ENCODE measurements at regions not wholly inside any gene's neighbourhood (a gene's known extent, or its start where the extent isn't known, plus 50 kb on each side); places are given as distances from the start of the nearest gene placed in this dataset.

GRCh38 chr10:130234171-130234965 lies 98.2 kb downstream of the GLRX3 start:
- FAIRE-seq, result no peak
- no peak for TF ChIP-seq CTCF (IDR thresholded peaks at IDR 0.05; ENCODE audit: insufficient read depth, missing control alignments)
- DNase-seq (ENCODE audit: insufficient read length, low spot score), result no peak

GRCh38 chr10:130236711-130237110 lies 100.5 kb downstream of the GLRX3 start:
- FAIRE-seq (no peak), DNase-seq (ENCODE audit: insufficient read length, low spot score) (no peak)
- no peak for TF ChIP-seq CTCF (IDR thresholded peaks at IDR 0.05; ENCODE audit: insufficient read depth, missing control alignments)

- TF ChIP-seq CTCF (IDR thresholded peaks at IDR 0.05; ENCODE audit: insufficient read depth, missing control alignments), result no peak
- no peak for DNase-seq (ENCODE audit: insufficient read length, low spot score)
- no peak for FAIRE-seq
These were observed 104.2 kb downstream of the GLRX3 start for GRCh38 chr10:130240409-130240808.

GRCh38 chr10:130242513-130242912 lies 106.3 kb downstream of the GLRX3 start:
- no peak for TF ChIP-seq CTCF (IDR thresholded peaks at IDR 0.05; ENCODE audit: insufficient read depth, missing control alignments)
- DNase-seq (ENCODE audit: insufficient read length, low spot score) (no peak), FAIRE-seq (no peak)

- FAIRE-seq (no peak), DNase-seq (ENCODE audit: insufficient read length, low spot score) (no peak)
- no peak for TF ChIP-seq CTCF (IDR thresholded peaks at IDR 0.05; ENCODE audit: insufficient read depth, missing control alignments)
These were observed 106.8 kb downstream of the GLRX3 start for GRCh38 chr10:130243015-130243414.

- DNase-seq (ENCODE audit: insufficient read length, low spot score) (no peak), FAIRE-seq (no peak)
- TF ChIP-seq CTCF (IDR thresholded peaks at IDR 0.05; ENCODE audit: insufficient read depth, missing control alignments), result no peak
These were observed 108.1 kb downstream of the GLRX3 start for GRCh38 chr10:130244031-130244927.

Measured in D721Med (cell line).